KOPT-K1 (cell line): ENCODE measurements at regions not wholly inside any gene's neighbourhood (a gene's known extent, or its start where the extent isn't known, plus 50 kb on each side); places are given as distances from the start of the nearest gene placed in this dataset.

Experiments used
- H3K27ac ChIP-seq: fragments of 200-600 bp; sonication (generic); 2 replicates; pipeline ENCODE4 v1.5.1; 2016; ENCODE audit warnings: antibody characterized with exemption, mild to moderate bottlenecking, low read depth, low read length; ENCODE audit not compliant: poor library complexity, severe bottlenecking
- H3K36me3 ChIP-seq: fragments of 200-600 bp; sonication (generic); 2 replicates; pipeline ENCODE4 v1.5.1; 2017; ENCODE audit warnings: antibody characterized with exemption, mild to moderate bottlenecking, low read length, moderate library complexity; ENCODE audit not compliant: insufficient read depth
- H3K9me3 ChIP-seq: fragments of 200-600 bp; sonication (generic); 2 replicates; pipeline ENCODE4 v1.5.1; 2017; ENCODE audit warnings: antibody characterized with exemption, low read length, mild to moderate bottlenecking; ENCODE audit not compliant: insufficient read depth, poor library complexity, severe bottlenecking

GRCh38 chr9:28190981-28191380 lies 617.7 kb upstream of the C9orf72 start:
- no peak overlapping the region for H3K27ac ChIP-seq
- peaks cover 9% of the 10 kb centered on the region for H3K9me3 ChIP-seq
- no peaks in the 10 kb centered on the region for H3K36me3 ChIP-seq

DNA sequence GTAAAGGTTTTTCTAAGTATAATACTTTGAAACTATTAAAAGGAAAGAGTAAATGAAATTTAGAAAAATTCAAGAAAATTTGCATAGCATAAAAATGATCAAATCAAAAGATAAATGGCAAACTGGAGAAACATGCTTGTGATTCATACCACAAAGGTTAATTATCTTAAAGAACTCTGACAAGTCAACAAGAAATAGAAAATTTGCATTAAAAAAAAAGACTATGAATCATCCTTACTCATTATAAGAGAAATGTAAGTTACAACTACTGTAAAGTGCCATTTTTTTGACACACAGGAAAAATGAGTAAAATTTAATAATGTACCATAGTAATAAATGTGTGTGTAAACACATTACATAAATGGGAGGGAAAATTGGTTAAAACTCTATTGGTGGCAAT lies 624.4 kb upstream of the C9orf72 start:
- H3K36me3 ChIP-seq = no peaks in the 10 kb centered on the region
- H3K27ac ChIP-seq = no peak overlapping the region
- no peaks in the 10 kb centered on the region for H3K9me3 ChIP-seq

DNA sequence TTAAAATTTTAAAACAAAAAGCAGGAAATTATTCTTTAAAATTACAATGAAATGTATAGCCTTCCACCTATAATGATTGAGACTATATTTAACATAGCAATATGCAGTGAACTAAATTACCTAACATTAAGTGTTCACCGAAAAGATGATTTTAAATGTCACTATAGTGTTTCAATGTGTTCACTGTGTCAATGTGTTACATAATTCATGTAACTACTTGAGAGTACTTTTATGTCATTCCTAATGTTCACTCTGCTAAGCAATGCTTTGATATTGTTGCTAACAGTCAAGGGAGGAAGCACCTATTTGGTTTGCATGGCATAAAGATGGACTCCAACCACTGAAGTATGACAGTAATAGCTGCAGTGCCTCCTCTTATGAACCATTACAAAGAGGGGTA lies 629.8 kb upstream of the C9orf72 start:
- no peaks in the 10 kb centered on the region for H3K36me3 ChIP-seq
- H3K9me3 ChIP-seq = no peaks in the 10 kb centered on the region
- no peak overlapping the region for H3K27ac ChIP-seq

DNA sequence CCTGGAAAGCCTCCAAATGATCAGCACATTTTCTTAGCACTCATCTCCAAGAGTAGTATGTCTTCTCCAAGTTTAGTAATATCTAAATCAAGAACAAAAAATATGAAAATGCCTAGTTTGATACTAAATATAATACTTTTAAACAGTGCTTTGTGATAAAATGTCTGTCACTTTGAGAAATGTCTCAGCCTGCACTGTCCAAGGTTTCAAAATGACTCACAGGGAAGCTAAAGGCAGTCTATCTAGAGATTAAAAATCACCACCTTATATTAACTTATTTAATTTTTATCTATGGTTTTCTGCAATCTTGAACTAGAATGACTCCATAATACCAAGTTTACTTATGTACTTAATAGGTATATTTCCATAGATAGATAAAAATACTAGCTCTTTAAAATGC lies 633.0 kb upstream of the C9orf72 start:
- no peaks in the 10 kb centered on the region for H3K9me3 ChIP-seq
- H3K36me3 ChIP-seq = no peaks in the 10 kb centered on the region
- no peak overlapping the region for H3K27ac ChIP-seq

DNA sequence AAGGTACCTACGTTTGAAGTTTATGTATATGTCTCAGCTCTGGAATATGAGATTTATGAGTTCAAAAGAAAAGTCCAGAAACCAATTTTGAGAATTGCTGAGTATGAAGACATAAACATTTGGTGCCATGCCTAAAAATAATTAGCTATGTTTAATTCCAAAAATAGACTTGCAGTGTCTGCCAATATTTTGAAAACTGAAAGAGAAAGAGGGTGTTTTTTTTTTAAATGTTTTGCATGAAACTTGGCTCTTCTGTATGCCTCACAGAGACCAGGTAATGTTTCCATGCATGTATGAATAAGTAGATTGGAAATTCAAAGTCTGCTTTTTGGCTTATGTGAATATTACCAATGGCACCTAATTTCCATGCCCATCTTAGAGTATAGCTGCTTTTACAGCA lies 634.4 kb upstream of the C9orf72 start:
- no peaks in the 10 kb centered on the region for H3K9me3 ChIP-seq
- H3K36me3 ChIP-seq = no peaks in the 10 kb centered on the region
- no peak overlapping the region for H3K27ac ChIP-seq

DNA sequence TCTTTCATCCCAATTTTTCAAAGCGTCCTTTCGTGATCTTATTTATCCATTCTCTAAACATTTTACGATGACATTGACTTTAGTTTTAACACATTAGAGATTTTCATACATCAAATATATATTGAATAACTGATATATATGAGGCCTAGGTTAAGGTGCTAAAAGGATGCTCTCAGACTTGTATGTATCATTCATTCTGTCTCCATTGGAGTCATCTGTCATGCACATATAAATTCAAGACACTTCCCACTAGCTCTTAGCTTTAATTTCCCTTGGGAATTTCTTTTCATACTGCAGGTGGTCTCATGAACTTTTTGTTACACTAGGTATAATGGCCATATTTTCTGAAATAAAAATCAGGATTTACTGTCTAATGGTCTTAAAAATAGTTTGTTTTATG lies 635.8 kb upstream of the C9orf72 start:
- H3K9me3 ChIP-seq = no peaks in the 10 kb centered on the region
- H3K27ac ChIP-seq = no peak overlapping the region
- no peaks in the 10 kb centered on the region for H3K36me3 ChIP-seq

GRCh38 chr9:28212979-28213378 lies 639.7 kb upstream of the C9orf72 start:
- no peaks in the 10 kb centered on the region for H3K9me3 ChIP-seq
- H3K27ac ChIP-seq = no peak overlapping the region

DNA sequence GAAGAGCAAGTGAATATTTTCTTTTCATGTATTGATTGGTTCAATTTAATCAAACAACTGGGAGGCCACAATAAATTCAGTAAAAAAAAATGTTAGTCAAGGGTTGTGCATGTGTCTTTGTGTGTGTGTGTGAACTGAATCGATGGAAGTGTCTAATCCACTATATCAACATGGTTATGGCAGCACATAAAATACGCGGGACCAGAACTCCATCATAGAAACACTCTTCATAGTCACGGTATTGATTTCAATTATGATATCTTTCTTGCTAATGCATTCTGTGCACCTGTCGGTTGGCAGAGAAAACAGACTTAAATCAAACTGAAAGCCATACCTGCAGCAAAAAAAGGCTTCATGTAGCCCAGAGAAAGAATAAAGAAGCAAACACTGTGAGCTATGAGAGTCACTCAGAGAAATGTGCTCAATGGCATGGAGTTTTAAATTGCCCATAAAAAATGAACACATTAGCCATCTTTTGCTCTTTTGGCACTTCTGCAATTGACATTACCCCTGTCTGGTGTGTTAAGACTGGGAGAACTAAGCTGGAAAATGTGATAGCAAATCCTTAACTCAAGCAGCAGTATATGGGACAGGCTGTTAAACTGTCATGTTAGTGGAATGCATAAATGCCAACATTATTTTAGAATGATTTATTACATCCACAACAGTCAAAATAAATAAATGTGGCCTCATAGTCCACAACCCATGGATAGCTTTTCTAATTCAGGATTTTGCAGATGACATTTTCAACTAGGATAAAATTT lies 642.4 kb upstream of the C9orf72 start:
- Histone ChIP-seq H3K9me3 (no peaks in the 10 kb centered on the region), H3K36me3 (no peaks in the 10 kb centered on the region), H3K27ac (no peak overlapping the region)

More at GRCh38 chr9:28212979-28213378, 639.7 kb upstream of the C9orf72 start:
- no peaks in the 10 kb centered on the region for H3K36me3 ChIP-seq

- no peak overlapping the region for H3K27ac ChIP-seq
- H3K36me3 ChIP-seq = no peaks in the 10 kb centered on the region
- H3K9me3 ChIP-seq = peaks cover 3% of the 10 kb centered on the region
Observed at GRCh38 chr9:28232686-28233085, 659.4 kb upstream of the C9orf72 start.

- Histone ChIP-seq H3K27ac (no peak overlapping the region), H3K36me3 (no peaks in the 10 kb centered on the region), H3K9me3 (peaks cover 3% of the 10 kb centered on the region)
Observed at GRCh38 chr9:28234133-28234893, 661.0 kb upstream of the C9orf72 start.

GRCh38 chr9:28234894-28235277 lies 661.6 kb upstream of the C9orf72 start:
- Histone ChIP-seq H3K27ac (no peak overlapping the region), H3K9me3 (peaks cover 3% of the 10 kb centered on the region), H3K36me3 (no peaks in the 10 kb centered on the region)

DNA sequence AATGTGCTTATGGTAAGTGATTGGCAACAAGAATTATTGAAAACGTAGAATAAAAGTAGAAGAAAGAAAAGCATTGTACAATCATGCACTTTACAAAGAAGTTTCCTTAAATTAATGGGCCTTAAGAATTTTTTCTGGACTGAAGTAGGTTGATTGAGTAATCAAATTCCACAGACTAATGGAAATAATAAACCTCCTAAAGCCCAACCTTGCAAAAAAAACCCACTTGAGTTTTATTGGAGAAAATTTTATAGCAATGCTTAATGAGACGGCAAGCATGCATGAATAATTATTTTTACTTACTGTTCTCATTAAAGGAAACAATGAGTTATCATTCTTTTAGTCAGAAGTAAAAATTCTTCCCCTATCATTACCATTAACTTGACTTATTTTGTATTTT lies 676.1 kb upstream of the C9orf72 start:
- Histone ChIP-seq H3K9me3 (no peaks in the 10 kb centered on the region), H3K36me3 (no peaks in the 10 kb centered on the region), H3K27ac (no peak overlapping the region)

- Histone ChIP-seq H3K27ac (no peak overlapping the region), H3K36me3 (no peaks in the 10 kb centered on the region), H3K9me3 (no peaks in the 10 kb centered on the region)
Observed at GRCh38 chr9:28255174-28255573, 681.9 kb upstream of the C9orf72 start.

GRCh38 chr9:28260330-28260729 lies 687.0 kb upstream of the C9orf72 start:
- Histone ChIP-seq H3K9me3 (no peaks in the 10 kb centered on the region), H3K36me3 (no peaks in the 10 kb centered on the region), H3K27ac (no peak overlapping the region)

DNA sequence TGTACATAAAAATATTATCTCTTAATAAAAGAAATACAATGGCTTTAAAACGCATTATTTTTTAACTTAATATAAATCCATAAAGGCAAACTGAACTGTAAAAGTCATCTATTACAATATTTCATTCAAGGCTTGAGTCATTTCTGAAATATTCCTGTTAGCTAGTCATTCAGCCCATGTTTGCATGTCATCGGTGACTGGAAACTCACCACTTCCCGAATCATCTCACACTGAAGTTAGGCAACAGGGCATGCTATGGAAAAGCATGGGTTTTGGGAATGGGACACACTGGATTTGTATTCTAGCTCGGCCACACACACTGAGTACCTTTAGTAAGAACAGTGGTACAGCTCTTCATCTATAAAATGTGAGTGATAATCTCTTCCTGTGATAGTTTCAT lies 691.1 kb upstream of the C9orf72 start:
- Histone ChIP-seq H3K9me3 (no peaks in the 10 kb centered on the region), H3K36me3 (no peaks in the 10 kb centered on the region), H3K27ac (no peak overlapping the region)

DNA sequence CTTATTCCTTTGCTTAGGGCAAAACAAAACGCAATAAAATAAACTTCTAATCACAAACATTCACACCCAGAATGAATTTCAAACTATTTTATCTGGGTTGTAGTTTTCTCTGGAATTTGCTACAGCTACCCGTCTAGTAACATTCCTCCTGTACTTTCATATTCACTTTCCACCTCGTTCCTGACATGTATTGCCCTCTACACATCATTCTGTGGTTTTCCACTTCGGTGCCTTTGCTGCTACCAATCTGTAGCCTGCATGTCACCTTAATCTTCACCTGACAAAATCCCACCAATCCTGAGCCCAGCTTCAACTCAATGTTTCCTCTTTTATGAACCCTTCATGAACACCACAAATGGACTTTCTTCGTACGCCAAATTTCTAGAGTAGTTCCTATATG lies 694.1 kb upstream of the C9orf72 start:
- Histone ChIP-seq H3K36me3 (no peaks in the 10 kb centered on the region), H3K27ac (no peak overlapping the region), H3K9me3 (no peaks in the 10 kb centered on the region)
